Activated naive CD4-positive, alpha-beta T cell treated with anti-CD3 and anti-CD28 coated beads, Interleukin-2, amount 10 ng/mL, durations not matched to agents 7 days and 5 days (primary cell): ENCODE measurements at regions not wholly inside any gene's neighbourhood (a gene's known extent, or its start where the extent isn't known, plus 50 kb on each side); places are given as distances from the start of the nearest gene placed in this dataset.

Experiments used
- CTCF ChIA-PET: fragments of 350-600 bp; sonication (Branson Sonifier 250); formaldehyde crosslinking; loops from one replicate; lab custom pipeline; 2021; ENCODE audit warnings: antibody characterized with exemption; lab: Charles Lee
- DNase-seq: peaks from one replicate; pipeline ENCODE4 v3.0.0-alpha.2; 2020
- H3K27ac Mint-ChIP-seq: one replicate; pipeline ENCODE4 v1.8.0; 2021; ENCODE audit warnings: mild to moderate bottlenecking, moderate library complexity, mixed read lengths
- H3K27me3 Mint-ChIP-seq: one replicate; pipeline ENCODE4 v1.8.0; 2021; ENCODE audit warnings: mild to moderate bottlenecking, mixed read lengths
- H3K36me3 Mint-ChIP-seq: one replicate; pipeline ENCODE4 v1.8.0; 2021; ENCODE audit warnings: mixed read lengths
- H3K4me1 Mint-ChIP-seq: one replicate; pipeline ENCODE4 v1.8.0; 2021; ENCODE audit warnings: mixed read lengths
- H3K4me3 Mint-ChIP-seq: one replicate; pipeline ENCODE4 v1.8.0; 2021; ENCODE audit warnings: mild to moderate bottlenecking, moderate library complexity, mixed read lengths
- H3K9me3 Mint-ChIP-seq: one replicate; pipeline ENCODE4 v1.8.0; 2021; ENCODE audit warnings: mixed read lengths

DNA sequence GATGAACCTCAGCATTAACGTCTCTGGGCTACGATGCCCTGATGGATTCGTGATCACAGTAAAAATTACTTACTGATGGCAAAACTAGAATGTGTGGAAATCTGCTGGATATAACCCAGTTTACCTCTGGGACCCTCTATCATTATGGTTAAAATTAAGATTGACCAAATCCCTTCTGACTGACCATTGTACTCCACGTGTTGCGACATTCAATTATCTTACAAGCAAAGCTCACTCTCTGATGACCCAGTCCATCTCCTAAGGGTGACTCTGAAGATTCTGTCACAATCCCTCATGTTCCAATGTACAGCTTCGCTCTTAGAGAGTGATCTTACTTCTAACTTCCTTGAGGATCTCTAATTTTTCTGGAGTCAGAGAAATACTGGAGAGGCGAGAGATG, 288.5 kb upstream of the RUNX1 start:
- H3K36me3 Mint-ChIP-seq: no peaks in the 10 kb centered on the region
- CTCF ChIA-PET: no interaction called here
- peaks cover 6% of the 10 kb centered on the region for H3K4me1 Mint-ChIP-seq
- DNase-seq: no peak
- no peak overlapping the region for H3K4me3 Mint-ChIP-seq
- peaks cover 4% of the 10 kb centered on the region for H3K27me3 Mint-ChIP-seq
- H3K27ac Mint-ChIP-seq: no peak overlapping the region
- peaks cover 4% of the 10 kb centered on the region for H3K9me3 Mint-ChIP-seq

DNA sequence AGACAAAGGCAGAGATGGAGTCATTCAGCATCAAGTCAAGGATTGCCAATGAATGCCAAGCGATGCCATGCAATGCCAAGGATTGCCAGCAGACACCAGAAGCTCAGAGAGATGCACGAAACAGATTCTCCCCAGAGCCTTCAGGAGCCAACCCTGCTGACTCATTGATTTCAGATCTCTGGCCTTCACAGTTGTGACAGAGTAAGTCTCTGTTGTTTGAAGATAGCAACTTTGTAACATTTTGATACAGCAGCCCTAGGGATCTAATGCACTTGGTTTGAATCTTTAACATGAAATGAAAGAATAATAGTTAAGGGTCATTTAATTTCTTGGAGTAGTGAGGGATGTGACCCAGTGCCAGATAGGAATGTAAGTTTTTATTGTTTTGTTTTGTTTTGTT, 287.4 kb upstream of the RUNX1 start:
- DNase-seq: no peak
- Mint-ChIP-seq H3K4me3 (no peak overlapping the region), H3K9me3 (peaks cover 4% of the 10 kb centered on the region), H3K27me3 (peaks cover 4% of the 10 kb centered on the region), H3K36me3 (no peaks in the 10 kb centered on the region), H3K4me1 (no peaks in the 10 kb centered on the region), H3K27ac (no peak overlapping the region)
- CTCF ChIA-PET: no interaction called here

DNA sequence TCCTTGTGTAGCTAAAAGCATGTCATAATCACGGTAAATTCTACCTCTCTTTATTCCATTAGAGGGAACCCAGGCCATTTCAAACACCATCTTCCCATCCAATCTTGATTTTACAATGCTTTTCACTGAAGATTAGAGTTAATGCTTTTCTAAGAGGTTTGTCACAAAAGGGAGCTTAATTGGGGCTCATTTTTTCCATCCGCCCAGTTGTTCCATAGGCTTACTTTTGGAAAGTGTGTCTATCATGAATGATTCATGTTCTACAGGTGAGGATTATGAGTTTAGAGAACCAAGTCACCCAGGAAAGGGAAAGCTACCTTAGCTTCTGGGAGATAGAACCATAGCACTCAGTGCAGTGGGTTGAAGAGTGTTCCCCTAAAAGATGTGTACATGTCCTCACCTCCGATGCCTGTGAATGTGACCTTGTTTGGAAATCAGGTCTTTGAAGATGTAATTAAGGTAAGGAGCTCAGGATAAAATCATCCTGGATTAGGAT, 286.9 kb upstream of the RUNX1 start:
- no peak overlapping the region for H3K27ac Mint-ChIP-seq
- DNase-seq: no peak

DNA sequence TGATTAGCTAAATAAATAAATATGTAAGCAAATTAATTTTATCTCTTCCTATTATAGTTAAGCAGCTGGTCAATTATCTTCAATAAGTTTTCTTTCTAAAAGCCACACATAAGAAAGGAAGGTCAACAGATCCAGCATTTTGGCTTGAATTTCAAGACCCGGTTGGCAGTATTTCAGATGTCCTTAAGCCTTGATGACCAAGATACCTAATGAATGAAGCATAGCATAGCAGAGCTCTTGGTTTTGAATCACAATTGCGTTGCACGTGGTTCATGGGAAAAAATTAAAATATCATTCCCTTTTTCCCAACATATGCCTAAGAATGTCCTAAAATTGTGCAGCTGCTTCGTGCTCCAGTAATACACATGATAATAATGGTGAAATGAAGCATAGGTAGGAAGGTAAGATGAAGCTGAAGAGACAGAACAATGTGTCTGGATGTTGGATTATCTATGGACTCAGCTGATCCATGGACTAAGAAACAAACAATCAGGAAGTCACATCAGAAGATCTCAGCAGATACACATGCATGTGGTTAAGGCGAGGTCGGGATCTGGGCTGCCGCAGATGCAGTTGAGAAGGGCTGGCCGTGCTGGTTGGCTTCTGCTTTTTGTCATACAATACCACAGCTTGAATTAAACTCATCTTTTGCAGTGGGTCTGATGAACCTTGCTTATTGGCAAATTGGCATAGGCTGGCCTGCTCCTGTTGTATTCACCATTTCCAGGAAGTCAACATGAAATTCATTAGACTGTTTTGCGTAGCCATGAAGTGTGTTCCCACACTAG, 284.9 kb upstream of the RUNX1 start:
- Mint-ChIP-seq H3K27ac (no peak overlapping the region), H3K4me3 (no peak overlapping the region), H3K4me1 (no peaks in the 10 kb centered on the region), H3K36me3 (no peaks in the 10 kb centered on the region), H3K9me3 (peaks cover 4% of the 10 kb centered on the region), H3K27me3 (no peaks in the 10 kb centered on the region)
- CTCF ChIA-PET: interaction anchor here (0.7 to 0.9 kb wide), 2 partner anchors 18 to 725 kb away, joined by 3 read pairs; no protein-coding TSS in a partner anchor
- no peak for DNase-seq

More for the DNA sequence above, 286.9 kb upstream of the RUNX1 start:
- H3K36me3 Mint-ChIP-seq: no peaks in the 10 kb centered on the region
- H3K9me3 Mint-ChIP-seq: peaks cover 5% of the 10 kb centered on the region
- peaks cover 4% of the 10 kb centered on the region for H3K27me3 Mint-ChIP-seq
- H3K4me1 Mint-ChIP-seq: no peaks in the 10 kb centered on the region
- CTCF ChIA-PET: no interaction called here
- no peak overlapping the region for H3K4me3 Mint-ChIP-seq

DNA sequence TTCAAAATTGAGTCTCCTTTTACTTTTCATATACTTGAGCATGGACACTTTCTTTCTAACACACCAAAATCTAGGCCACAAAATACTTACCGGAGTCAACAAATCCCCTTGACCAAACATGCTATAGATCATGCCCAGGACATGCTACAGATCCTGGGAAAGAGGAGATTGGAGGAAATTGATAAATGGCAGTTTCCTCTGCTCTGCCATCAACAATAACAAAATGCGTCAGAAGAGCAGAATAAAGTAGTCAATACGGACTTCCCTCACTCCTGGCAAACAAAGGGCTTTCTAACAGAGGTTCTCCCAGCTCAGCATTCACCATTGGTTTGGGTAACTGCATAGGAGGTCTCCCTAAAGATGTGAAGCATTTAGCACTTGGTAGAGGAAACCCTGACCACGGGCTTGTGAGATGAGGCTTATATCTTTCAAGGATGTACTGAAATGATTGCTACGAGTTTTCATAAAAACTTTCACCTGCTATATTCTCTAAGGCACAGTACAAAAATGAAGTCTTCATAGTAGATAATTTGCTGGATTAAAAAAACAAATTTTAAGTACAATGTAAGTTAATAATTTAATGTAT, 283.8 kb upstream of the RUNX1 start:
- CTCF ChIA-PET: interaction anchor here (0.7 to 0.9 kb wide), 2 partner anchors 17 to 726 kb away, joined by 3 read pairs; no protein-coding TSS in a partner anchor
- Mint-ChIP-seq H3K9me3 (peaks cover 3% of the 10 kb centered on the region), H3K27me3 (no peaks in the 10 kb centered on the region), H3K36me3 (no peaks in the 10 kb centered on the region), H3K4me3 (no peak overlapping the region), H3K4me1 (no peaks in the 10 kb centered on the region), H3K27ac (no peak overlapping the region)
- DNase-seq: no peak

DNA sequence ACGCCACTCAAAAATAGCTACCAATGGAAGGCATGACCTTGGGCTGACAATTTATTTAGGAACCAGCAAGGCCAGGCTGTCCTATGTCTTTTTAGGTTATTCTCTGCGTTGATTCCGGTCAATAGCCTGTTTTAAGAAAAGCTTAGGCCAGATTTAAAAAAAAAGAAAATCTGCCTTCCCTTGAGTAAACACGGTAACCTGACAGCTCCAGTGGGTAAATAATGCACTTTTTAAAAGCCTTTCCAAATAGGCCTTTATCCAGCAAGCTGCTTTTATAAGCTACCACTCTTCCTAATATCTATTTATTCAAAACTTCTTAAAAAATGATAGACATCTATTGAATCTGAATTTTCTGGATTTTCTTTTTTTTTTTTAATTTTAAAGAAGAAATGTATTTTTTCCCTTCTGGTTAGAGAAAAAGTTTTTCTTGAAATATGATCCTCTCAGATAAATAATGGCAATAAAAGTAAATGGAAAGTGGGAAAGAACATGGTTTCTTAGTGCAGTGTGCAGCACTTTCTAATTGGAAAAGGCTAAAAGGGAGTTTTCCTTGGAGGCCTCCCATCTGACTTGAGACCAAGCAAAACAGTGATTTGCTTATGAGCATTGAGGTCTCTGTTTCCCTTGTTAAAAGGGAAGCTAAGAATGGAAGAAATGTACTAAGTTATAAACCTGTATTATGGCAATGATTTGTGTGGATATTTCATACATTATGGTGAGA, 281.0 kb upstream of the RUNX1 start:
- no peak for DNase-seq
- CTCF ChIA-PET: no interaction called here
- Mint-ChIP-seq H3K4me3 (no peak overlapping the region), H3K9me3 (peaks cover 2% of the 10 kb centered on the region), H3K36me3 (no peaks in the 10 kb centered on the region), H3K27me3 (peaks cover 5% of the 10 kb centered on the region), H3K27ac (no peak overlapping the region), H3K4me1 (no peaks in the 10 kb centered on the region)

DNA sequence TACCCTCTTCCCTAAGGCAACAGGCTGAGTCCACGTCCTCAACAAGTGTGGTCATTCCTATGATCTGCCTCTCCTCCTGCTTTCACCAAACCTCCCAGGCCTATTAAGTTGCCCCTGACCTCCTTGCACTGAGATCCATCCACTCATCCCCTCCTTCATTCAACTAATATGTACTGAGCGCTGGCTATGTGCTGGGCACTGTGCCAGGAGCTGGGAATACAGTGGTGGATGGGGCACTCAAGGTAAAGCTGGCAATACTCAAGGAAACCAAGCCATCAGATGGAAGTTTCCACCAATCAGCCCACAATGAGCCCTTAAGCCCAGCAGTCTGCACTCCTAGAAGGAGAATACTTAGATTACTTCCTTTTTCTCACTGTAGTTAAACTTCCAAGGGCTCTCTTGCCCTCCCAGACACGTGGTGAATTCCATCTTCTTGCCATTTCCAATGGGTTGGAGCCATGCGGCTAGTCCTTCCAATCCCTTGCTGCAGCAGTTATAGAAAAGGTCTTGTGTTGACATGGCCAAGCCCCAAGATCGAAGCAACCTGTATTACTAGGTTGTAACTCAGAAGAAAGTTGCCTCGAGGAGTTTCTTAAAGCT, 279.9 kb upstream of the RUNX1 start:
- no peak overlapping the region for H3K4me3 Mint-ChIP-seq
- no peak for DNase-seq
- peaks cover 2% of the 10 kb centered on the region for H3K9me3 Mint-ChIP-seq
- CTCF ChIA-PET: no interaction called here
- no peaks in the 10 kb centered on the region for H3K4me1 Mint-ChIP-seq
- H3K36me3 Mint-ChIP-seq: no peaks in the 10 kb centered on the region
- H3K27ac Mint-ChIP-seq: no peak overlapping the region
- peaks cover 5% of the 10 kb centered on the region for H3K27me3 Mint-ChIP-seq

DNA sequence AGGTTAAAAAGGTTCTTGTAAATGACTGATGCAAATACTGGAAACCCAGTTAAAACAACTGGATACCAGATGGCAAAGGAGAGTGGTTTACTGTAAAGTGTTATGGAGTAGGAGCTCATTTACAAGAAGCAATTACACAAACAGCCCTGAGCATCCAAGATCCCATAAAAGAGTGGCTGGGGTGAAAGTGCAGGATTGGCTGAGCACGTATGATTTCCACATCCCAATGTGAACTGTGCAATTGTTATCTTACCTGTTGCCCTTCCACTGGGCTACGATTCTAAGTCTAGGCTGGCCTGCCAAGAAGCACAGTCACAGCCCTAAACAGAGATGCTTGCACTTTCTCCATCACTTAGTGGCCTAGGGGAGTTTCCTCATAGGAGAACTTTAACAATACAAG, 277.6 kb upstream of the RUNX1 start:
- Mint-ChIP-seq H3K27me3 (peaks cover 5% of the 10 kb centered on the region), H3K27ac (no peak overlapping the region), H3K4me3 (no peak overlapping the region), H3K4me1 (no peaks in the 10 kb centered on the region), H3K9me3 (peaks cover 2% of the 10 kb centered on the region), H3K36me3 (no peaks in the 10 kb centered on the region)
- CTCF ChIA-PET: no interaction called here
- no peak for DNase-seq

DNA sequence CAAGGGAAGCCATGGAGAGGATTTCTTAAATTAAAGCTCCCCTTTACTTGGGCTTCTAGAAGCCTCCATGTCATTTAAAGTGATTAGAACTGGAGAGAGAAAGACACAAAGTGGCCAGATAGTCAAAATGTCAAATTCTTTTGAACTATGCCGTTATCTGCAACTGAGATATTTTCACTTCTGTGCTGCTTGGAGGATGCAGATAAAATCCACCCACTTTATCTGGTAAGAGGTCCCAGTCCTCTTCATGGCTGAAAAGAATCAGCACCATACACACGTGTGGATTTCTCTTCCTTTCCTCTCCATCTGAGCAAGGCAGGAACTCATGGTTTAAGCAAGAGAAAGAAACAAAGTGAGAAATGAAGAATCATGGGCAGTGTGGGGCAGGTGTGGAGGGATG, 276.9 kb upstream of the RUNX1 start:
- DNase-seq: no peak
- H3K36me3 Mint-ChIP-seq: no peaks in the 10 kb centered on the region
- CTCF ChIA-PET: no interaction called here

DNA sequence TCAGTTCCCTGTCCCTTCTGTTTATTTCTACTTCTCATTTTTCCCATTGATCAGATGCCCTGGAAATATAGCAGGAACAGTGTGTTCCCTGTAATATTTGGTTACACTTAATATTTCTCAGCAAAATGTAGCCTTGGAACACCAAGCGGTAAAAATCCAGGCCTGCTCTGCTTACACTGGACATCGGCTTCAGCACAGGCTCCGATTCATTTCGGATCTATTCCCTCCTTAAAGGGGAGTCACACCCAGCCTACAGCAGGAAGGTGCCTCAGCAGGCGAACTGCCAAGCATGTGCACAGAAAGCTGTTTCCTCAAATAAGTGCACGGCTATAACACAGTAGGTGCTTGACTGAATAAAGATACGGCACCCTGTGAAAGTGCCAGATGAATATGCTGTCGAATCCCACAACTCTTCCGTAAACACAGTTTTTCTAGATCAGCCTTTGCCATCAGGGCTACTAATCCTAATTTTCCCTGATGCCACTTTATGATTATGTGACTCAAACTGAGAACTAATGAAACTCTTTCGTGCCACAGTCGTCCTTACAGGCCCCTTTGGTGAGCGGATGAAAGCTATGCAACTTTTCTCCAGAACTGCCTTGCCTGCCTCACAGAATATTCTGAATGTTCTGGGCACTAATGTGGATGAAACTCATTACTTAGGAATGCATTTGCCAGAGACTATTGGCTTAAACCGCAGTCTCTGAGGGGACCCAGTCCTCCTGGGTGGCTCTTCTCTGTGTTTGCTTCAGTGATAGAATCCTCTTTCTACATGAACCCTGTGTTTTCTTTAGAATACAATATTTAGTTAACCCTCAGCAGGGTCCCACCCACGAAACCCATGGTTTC, 275.5 kb upstream of the RUNX1 start:
- CTCF ChIA-PET: no interaction called here
- no peaks in the 10 kb centered on the region for H3K36me3 Mint-ChIP-seq
- H3K4me1 Mint-ChIP-seq: no peaks in the 10 kb centered on the region
- no peak overlapping the region for H3K27ac Mint-ChIP-seq
- no peak overlapping the region for H3K4me3 Mint-ChIP-seq
- H3K27me3 Mint-ChIP-seq: peaks cover 5% of the 10 kb centered on the region
- no peak for DNase-seq
- no peaks in the 10 kb centered on the region for H3K9me3 Mint-ChIP-seq

More for the DNA sequence above, 276.9 kb upstream of the RUNX1 start:
- Mint-ChIP-seq H3K27me3 (peaks cover 5% of the 10 kb centered on the region), H3K9me3 (no peaks in the 10 kb centered on the region), H3K27ac (no peak overlapping the region), H3K4me3 (no peak overlapping the region), H3K4me1 (no peaks in the 10 kb centered on the region)

DNA sequence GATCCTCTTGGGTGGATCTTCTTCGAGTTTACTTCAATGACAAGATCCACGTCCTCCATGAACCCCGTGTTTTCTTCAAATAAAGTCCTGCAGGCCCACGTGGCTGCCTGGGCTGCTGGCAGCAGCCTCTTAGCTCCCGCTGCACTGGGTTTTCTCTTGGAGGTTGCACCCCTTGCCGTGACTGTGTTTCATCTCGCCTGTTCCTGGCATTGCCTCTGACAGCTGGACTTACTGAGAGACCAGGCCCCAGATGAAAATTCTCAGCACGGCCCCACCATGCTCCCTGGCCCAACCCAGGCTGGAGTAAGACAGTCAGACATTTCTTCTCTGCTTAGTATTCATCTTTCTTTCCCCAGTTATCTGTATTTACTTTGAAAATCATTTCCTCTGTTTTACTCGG, 274.8 kb upstream of the RUNX1 start:
- Mint-ChIP-seq H3K27ac (no peak overlapping the region), H3K36me3 (no peaks in the 10 kb centered on the region), H3K4me1 (no peaks in the 10 kb centered on the region), H3K9me3 (no peaks in the 10 kb centered on the region), H3K27me3 (peaks cover 5% of the 10 kb centered on the region), H3K4me3 (no peak overlapping the region)
- DNase-seq: no peak
- CTCF ChIA-PET: no interaction called here

DNA sequence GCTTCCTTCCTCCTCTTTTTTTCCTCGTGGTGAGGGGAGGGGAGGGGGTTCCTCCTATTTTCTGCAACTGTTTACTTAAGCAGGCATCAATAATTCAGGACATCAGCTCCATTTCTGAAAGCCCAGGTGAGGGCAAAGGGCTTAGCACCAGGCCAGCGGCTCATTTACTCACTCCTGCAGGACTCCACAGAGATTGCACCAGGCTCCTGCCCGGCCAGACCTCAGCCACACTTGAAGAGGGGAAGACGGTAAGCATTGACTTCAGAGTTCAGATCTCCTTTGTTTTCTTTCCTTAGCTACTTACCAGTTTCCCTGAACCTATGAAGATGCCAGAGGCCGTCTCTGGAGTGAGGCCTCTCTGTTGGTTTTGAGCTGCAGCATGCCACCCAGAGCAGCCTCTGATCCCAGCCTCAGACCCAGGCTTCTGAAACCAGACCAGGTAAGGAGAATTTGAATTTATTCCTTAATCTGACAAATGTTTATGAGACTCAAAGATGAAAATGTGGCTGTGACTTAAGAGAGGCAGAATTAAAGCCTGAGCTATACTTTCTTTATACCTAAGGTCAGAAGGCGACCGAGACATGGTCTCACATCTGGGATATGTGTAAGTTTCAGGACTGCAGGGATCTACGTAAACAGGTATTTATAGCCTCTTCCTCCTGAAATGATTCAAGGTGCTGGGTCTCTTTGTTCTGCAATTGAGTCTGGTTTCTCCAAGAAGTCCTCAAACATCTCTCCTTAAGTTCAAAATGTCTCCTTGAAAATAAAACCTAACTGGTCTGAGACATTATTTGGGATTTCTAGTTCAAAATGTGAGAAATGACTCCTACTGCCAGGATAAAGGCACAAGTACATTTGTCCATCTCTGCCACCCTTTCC, 272.5 kb upstream of the RUNX1 start:
- DNase-seq: no peak
- no peaks in the 10 kb centered on the region for H3K36me3 Mint-ChIP-seq
- peaks cover 5% of the 10 kb centered on the region for H3K27me3 Mint-ChIP-seq
- H3K4me1 Mint-ChIP-seq: no peaks in the 10 kb centered on the region
- no peaks in the 10 kb centered on the region for H3K9me3 Mint-ChIP-seq
- H3K4me3 Mint-ChIP-seq: no peak overlapping the region
- H3K27ac Mint-ChIP-seq: no peak overlapping the region
- CTCF ChIA-PET: no interaction called here
